ENCODE measurements at regions not wholly inside any gene's neighbourhood (a gene's known extent, or its start where the extent isn't known, plus 50 kb on each side); places are given as distances from the start of the nearest gene placed in this dataset.
"Not testable (repeated sequence)": the region's sequence is repeated elsewhere in the genome, so short reads cannot be mapped to it uniquely, and the experiment has no call there.

- CTCF ChIA-PET: no interaction called here
- Mint-ChIP-seq H3K4me3 (ENCODE audit: unreplicated experiment) (no peak overlapping the region), H3K36me3 (ENCODE audit: insufficient read depth, unreplicated experiment) (no peaks in the 10 kb centered on the region), H3K4me1 (ENCODE audit: insufficient read depth, unreplicated experiment) (no peaks in the 10 kb centered on the region), H3K27me3 (ENCODE audit: insufficient read depth, unreplicated experiment) (no peaks in the 10 kb centered on the region), H3K27ac (ENCODE audit: low read depth, unreplicated experiment) (no peak overlapping the region), H3K9me3 (ENCODE audit: unreplicated experiment) (peaks cover 19% of the 10 kb centered on the region)
- BruUV-seq (replicated peaks): no TSS peak
- no peak for DNase-seq (ENCODE audit: unreplicated experiment)
- intact Hi-C loops (cut with micrococcal nuclease): no loop called here
- TF ChIP-seq CTCF (IDR thresholded peaks at IDR 0.05; ENCODE audit: unreplicated experiment): no peak
- POLR2A ChIA-PET: no interaction called here
Observed at GRCh38 chr17:52442350-52442749, 283.8 kb upstream of the CA10 start.

- no peak for DNase-seq (ENCODE audit: unreplicated experiment)
- Mint-ChIP-seq H3K9me3 (ENCODE audit: unreplicated experiment) (peaks cover 16% of the 10 kb centered on the region), H3K36me3 (ENCODE audit: insufficient read depth, unreplicated experiment) (no peaks in the 10 kb centered on the region), H3K4me3 (ENCODE audit: unreplicated experiment) (no peak overlapping the region), H3K4me1 (ENCODE audit: insufficient read depth, unreplicated experiment) (no peaks in the 10 kb centered on the region), H3K27me3 (ENCODE audit: insufficient read depth, unreplicated experiment) (no peaks in the 10 kb centered on the region), H3K27ac (ENCODE audit: low read depth, unreplicated experiment) (no peak overlapping the region)
- CTCF ChIA-PET: interaction anchor here (1.0 kb wide), 1 partner anchor 37 kb away, joined by 3 read pairs; no protein-coding TSS in a partner anchor
- intact Hi-C loops (cut with micrococcal nuclease): no loop called here
- POLR2A ChIA-PET: no interaction called here
- BruUV-seq (replicated peaks): no TSS peak
- no peak for TF ChIP-seq CTCF (IDR thresholded peaks at IDR 0.05; ENCODE audit: unreplicated experiment)
Observed at GRCh38 chr17:52420555-52421078, 262.1 kb upstream of the CA10 start.

- CTCF ChIA-PET: no interaction called here
- Mint-ChIP-seq H3K27ac (ENCODE audit: low read depth, unreplicated experiment) (no peak overlapping the region), H3K36me3 (ENCODE audit: insufficient read depth, unreplicated experiment) (no peaks in the 10 kb centered on the region), H3K4me1 (ENCODE audit: insufficient read depth, unreplicated experiment) (no peaks in the 10 kb centered on the region), H3K4me3 (ENCODE audit: unreplicated experiment) (no peak overlapping the region), H3K27me3 (ENCODE audit: insufficient read depth, unreplicated experiment) (no peaks in the 10 kb centered on the region), H3K9me3 (ENCODE audit: unreplicated experiment) (peaks cover 16% of the 10 kb centered on the region)
- intact Hi-C loops (cut with micrococcal nuclease): no loop called here
- no peak for DNase-seq (ENCODE audit: unreplicated experiment)
- no TSS peak for BruUV-seq (replicated peaks)
- POLR2A ChIA-PET: interaction anchor here (0.7 to 1.6 kb wide), 2 partner anchors 17 to 33 kb away, joined by 3 read pairs; no protein-coding TSS in a partner anchor
- TF ChIP-seq CTCF (IDR thresholded peaks at IDR 0.05; ENCODE audit: unreplicated experiment): no peak
Observed at GRCh38 chr17:52419229-52419641, 260.7 kb upstream of the CA10 start.

GRCh38 chr17:52410781-52411180, 252.3 kb upstream of the CA10 start:
- DNase-seq (ENCODE audit: unreplicated experiment): no peak
- Mint-ChIP-seq H3K4me3 (ENCODE audit: unreplicated experiment) (no peak overlapping the region), H3K27me3 (ENCODE audit: insufficient read depth, unreplicated experiment) (no peaks in the 10 kb centered on the region), H3K27ac (ENCODE audit: low read depth, unreplicated experiment) (no peak overlapping the region), H3K4me1 (ENCODE audit: insufficient read depth, unreplicated experiment) (no peaks in the 10 kb centered on the region), H3K36me3 (ENCODE audit: insufficient read depth, unreplicated experiment) (no peaks in the 10 kb centered on the region), H3K9me3 (ENCODE audit: unreplicated experiment) (no peaks in the 10 kb centered on the region)
- BruUV-seq (replicated peaks): no TSS peak
- no peak for TF ChIP-seq CTCF (IDR thresholded peaks at IDR 0.05; ENCODE audit: unreplicated experiment)
- CTCF ChIA-PET: no interaction called here
- POLR2A ChIA-PET: interaction anchor here (0.6 kb wide), 1 partner anchor 12 kb away, joined by 8 read pairs; no protein-coding TSS in a partner anchor
- intact Hi-C loops (cut with micrococcal nuclease): no loop called here

- H3K27me3 Mint-ChIP-seq (ENCODE audit: insufficient read depth, unreplicated experiment); CTCF ChIA-PET; H3K4me3 Mint-ChIP-seq (ENCODE audit: unreplicated experiment); BruUV-seq (replicated peaks); H3K36me3 Mint-ChIP-seq (ENCODE audit: insufficient read depth, unreplicated experiment); intact Hi-C loops (cut with micrococcal nuclease); DNase-seq (ENCODE audit: unreplicated experiment); H3K27ac Mint-ChIP-seq (ENCODE audit: low read depth, unreplicated experiment); POLR2A ChIA-PET; H3K9me3 Mint-ChIP-seq (ENCODE audit: unreplicated experiment); H3K4me1 Mint-ChIP-seq (ENCODE audit: insufficient read depth, unreplicated experiment): not testable (repeated sequence)
Observed at GRCh38 chr17:52409222-52409621, 250.7 kb upstream of the CA10 start.
